Mammary epithelial cell (primary cell): ENCODE measurements at regions not wholly inside any gene's neighbourhood (a gene's known extent, or its start where the extent isn't known, plus 50 kb on each side); places are given as distances from the start of the nearest gene placed in this dataset.

Experiments
- EZH2 ChIP-seq: IDR thresholded peaks from 2 replicates; pipeline ENCODE4 v1.6.1; 2012; ENCODE audit warnings: low read length, inconsistent platforms, borderline replicate concordance
- TF ChIP-seq, protein P1 (sequence below), 2 donors: IDR thresholded peaks in 1 of 2; conservative IDR thresholded peaks in 1 of 2; 2 replicates each; pipeline ENCODE4 v1.5.1; 2011 to 2012; ENCODE audit warnings: inconsistent platforms in 2 of 2, low read length in 2 of 2, mild to moderate bottlenecking in 2 of 2, control low read depth in 1 of 2, low read depth in 1 of 2; ENCODE audit not compliant: insufficient read depth in 1 of 2; ENCODE audit errors: extremely low read depth in 1 of 2

DNA sequence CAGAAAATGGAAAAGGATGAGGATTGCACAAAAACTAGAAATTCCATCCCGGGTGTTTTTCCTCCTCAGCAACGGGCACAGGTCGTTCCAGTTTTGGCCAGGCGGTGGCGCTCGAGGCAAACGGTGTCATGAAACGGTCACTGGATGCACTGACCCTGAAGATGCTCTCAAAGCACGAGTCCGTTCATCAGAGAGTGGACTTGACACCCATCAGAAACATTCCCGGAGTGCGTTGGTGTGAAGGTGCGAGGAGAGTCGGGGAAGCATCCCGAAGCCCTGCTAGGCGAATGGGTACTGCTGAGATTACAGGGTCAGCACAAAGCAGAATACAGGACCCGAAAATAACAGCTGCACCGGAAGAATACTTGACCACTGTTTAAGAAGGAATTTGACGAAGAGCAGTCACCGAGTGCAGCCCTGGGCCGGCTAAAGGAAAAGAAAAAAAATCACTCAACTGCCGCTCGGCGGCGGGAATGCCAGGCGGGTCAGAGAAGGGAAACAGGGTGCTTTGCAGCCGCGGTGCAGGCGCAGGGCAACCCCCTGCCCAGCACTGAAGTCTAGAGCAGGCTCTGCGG, 71.7 kb upstream of the ETS2 start:
- TF ChIP-seq, protein P1, sequence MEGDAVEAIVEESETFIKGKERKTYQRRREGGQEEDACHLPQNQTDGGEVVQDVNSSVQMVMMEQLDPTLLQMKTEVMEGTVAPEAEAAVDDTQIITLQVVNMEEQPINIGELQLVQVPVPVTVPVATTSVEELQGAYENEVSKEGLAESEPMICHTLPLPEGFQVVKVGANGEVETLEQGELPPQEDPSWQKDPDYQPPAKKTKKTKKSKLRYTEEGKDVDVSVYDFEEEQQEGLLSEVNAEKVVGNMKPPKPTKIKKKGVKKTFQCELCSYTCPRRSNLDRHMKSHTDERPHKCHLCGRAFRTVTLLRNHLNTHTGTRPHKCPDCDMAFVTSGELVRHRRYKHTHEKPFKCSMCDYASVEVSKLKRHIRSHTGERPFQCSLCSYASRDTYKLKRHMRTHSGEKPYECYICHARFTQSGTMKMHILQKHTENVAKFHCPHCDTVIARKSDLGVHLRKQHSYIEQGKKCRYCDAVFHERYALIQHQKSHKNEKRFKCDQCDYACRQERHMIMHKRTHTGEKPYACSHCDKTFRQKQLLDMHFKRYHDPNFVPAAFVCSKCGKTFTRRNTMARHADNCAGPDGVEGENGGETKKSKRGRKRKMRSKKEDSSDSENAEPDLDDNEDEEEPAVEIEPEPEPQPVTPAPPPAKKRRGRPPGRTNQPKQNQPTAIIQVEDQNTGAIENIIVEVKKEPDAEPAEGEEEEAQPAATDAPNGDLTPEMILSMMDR (conservative IDR thresholded peaks at IDR 0.05 in 1 of 2, IDR thresholded peaks at IDR 0.05 in 1 of 2; ENCODE audit: extremely low read depth in 1 of 2, insufficient read depth in 1 of 2, low read depth in 1 of 2, low read length in 2 of 2): peak; percentile 94 to 97
- no peak for TF ChIP-seq EZH2
